ENCODE measurements at regions not wholly inside any gene's neighbourhood (a gene's known extent, or its start where the extent isn't known, plus 50 kb on each side); places are given as distances from the start of the nearest gene placed in this dataset.

DNA sequence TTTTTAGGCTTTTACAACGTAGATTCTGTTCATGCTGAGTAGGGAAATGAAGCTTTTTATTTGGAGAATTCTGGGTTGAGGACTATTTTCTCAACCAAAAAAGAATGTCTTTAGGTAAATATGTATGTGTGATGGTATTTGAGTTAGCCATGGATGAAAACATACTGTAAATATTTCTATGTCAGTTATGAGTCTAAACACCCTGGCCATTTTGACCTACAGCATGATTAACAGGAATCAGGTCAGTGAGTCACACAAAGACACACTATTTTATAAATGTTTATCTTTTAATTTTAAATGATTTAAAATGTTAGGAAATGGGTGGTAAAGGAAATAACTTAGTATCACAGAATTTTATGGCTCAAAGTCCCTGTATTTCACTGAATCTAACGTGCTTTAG, 851.7 kb upstream of the MAP3K7 start:
- Histone ChIP-seq H3K36me3 (ENCODE audit: insufficient read depth in 1 of 2, low read depth in 1 of 2) (no peaks in the 10 kb centered on the region), H3K9me3 (no peaks in the 10 kb centered on the region), H3K4me1 (no peaks in the 10 kb centered on the region), H3K27ac (no peak overlapping the region), H3K27me3 (ENCODE audit: insufficient read depth in 3 of 3, low read length in 2 of 3) (no peaks in the 10 kb centered on the region), H3K4me3 (no peak overlapping the region)
- no peak for ATAC-seq
- no peak for DNase-seq
- WGBS, 3 donors: 82 to 89% (median 86%) methylated on average over 2 of the region's 2 CpGs
- TF ChIP-seq CTCF (IDR thresholded peaks at IDR 0.05): no peak
- intact Hi-C loops (cut with DNase I): no loop called here

DNA sequence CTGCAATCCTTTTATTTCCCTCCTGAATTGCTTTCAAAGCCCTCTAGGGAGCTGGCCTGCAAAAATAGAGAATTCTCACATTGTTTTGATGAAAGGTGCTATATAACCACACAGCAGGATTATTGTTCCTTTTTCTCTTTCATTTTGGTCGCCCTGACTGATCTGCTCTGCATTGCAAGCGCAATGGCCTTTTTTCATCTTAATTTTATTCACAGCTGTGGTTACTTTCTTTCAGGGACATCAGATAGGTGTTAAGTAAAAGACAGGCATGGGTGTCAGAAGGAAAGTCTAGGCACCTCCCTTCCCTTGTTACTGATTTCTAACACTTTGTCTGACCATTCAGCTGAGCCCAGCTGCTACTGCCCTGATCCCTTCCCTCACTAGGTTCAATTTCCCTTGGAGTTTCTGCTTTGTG, 850.5 kb upstream of the MAP3K7 start:
- no peaks in the 10 kb centered on the region for H3K36me3 ChIP-seq (ENCODE audit: insufficient read depth in 1 of 2, low read depth in 1 of 2)
- intact Hi-C loops (cut with DNase I): no loop called here
- H3K4me1 ChIP-seq: no peaks in the 10 kb centered on the region
- WGBS, 3 donors: 68 to 83% (median 71%) methylated on average over 2 of the region's 2 CpGs
- H3K27ac ChIP-seq: no peak overlapping the region
- no peak for DNase-seq
- no peaks in the 10 kb centered on the region for H3K27me3 ChIP-seq (ENCODE audit: insufficient read depth in 3 of 3, low read length in 2 of 3)
- H3K9me3 ChIP-seq: no peaks in the 10 kb centered on the region
- ATAC-seq: no peak
- no peak for TF ChIP-seq CTCF (IDR thresholded peaks at IDR 0.05)
- H3K4me3 ChIP-seq: no peak overlapping the region

DNA sequence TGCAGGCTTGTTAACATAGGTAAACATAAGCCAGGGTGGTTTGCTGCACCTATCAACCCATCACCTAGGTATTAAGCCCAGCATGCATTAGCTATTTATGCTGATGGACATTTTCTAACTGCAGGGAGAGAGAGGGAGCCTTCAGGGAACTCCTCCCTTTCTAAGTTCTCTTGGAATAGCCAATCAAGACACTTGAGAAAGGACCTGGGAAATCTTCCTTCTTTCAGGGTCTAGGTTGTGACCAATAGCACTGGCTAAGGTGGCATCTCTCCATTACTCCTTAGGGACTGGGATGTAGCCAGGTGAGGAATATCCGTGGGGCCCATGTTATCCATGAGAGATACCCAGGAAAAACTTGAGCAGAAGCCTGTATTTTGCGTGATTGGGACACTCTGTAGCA, 849.6 kb upstream of the MAP3K7 start:
- 88 to 98% (median 93%) methylated on average over 2 of the region's 2 CpGs for WGBS, 3 donors
- no peak overlapping the region for H3K4me3 ChIP-seq
- DNase-seq: no peak
- no peak for ATAC-seq
- intact Hi-C loops (cut with DNase I): no loop called here
- no peaks in the 10 kb centered on the region for H3K9me3 ChIP-seq
- H3K4me1 ChIP-seq: no peaks in the 10 kb centered on the region
- H3K27me3 ChIP-seq (ENCODE audit: insufficient read depth in 3 of 3, low read length in 2 of 3): no peaks in the 10 kb centered on the region
- H3K27ac ChIP-seq: no peak overlapping the region
- H3K36me3 ChIP-seq (ENCODE audit: insufficient read depth in 1 of 2, low read depth in 1 of 2): no peaks in the 10 kb centered on the region
- no peak for TF ChIP-seq CTCF (IDR thresholded peaks at IDR 0.05)

- intact Hi-C loops (cut with DNase I): no loop called here
- no peak for TF ChIP-seq CTCF (IDR thresholded peaks at IDR 0.05)
- Histone ChIP-seq H3K36me3 (ENCODE audit: insufficient read depth in 1 of 2, low read depth in 1 of 2) (no peaks in the 10 kb centered on the region), H3K27me3 (ENCODE audit: insufficient read depth in 3 of 3, low read length in 2 of 3) (no peaks in the 10 kb centered on the region), H3K4me3 (no peak overlapping the region), H3K9me3 (no peaks in the 10 kb centered on the region), H3K4me1 (no peaks in the 10 kb centered on the region), H3K27ac (no peak overlapping the region)
- WGBS, 3 donors: 86 to 93% (median 88%) methylated on average over 1 of the region's 1 CpG
- ATAC-seq: no peak
- no peak for DNase-seq
These were observed 848.8 kb upstream of the MAP3K7 start for GRCh38 chr6:91435630-91436029.

DNA sequence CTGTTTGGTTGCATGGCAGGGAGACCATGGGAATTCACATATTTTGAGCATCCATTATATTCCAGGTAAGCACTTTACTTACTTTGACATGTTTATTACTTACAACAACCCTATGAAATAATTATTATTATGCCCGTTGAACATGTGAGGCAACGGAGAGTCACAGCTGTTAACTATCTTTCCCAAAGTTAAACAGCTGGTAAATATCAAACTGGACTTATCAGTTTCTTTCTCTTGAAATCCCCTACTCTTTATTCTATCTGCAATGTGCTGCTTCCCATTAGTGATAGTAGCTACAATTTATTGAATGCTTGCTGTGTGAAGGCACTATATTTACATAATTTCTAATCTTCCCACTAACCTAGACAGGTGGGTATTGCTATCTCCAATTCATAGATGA, 847.7 kb upstream of the MAP3K7 start:
- H3K4me3 ChIP-seq: no peak overlapping the region
- intact Hi-C loops (cut with DNase I): no loop called here
- H3K36me3 ChIP-seq (ENCODE audit: insufficient read depth in 1 of 2, low read depth in 1 of 2): no peaks in the 10 kb centered on the region
- DNase-seq (no peak), ATAC-seq (no peak)
- H3K27me3 ChIP-seq (ENCODE audit: insufficient read depth in 3 of 3, low read length in 2 of 3): no peaks in the 10 kb centered on the region
- no peaks in the 10 kb centered on the region for H3K9me3 ChIP-seq
- H3K27ac ChIP-seq: no peak overlapping the region
- WGBS, 3 donors: 25 to 38% (median 31%) methylated on average over 2 of the region's 2 CpGs
- H3K4me1 ChIP-seq: no peaks in the 10 kb centered on the region
- TF ChIP-seq CTCF (IDR thresholded peaks at IDR 0.05): no peak
